IPS-15b (cell line): ENCODE measurements at regions not wholly inside any gene's neighbourhood (a gene's known extent, or its start where the extent isn't known, plus 50 kb on each side); places are given as distances from the start of the nearest gene placed in this dataset.

ENCODE experiments used
- H3K27me3 ChIP-seq: one replicate; pipeline ENCODE4 v1.6.1; 2013; ENCODE audit warnings: low read length; ENCODE audit not compliant: control insufficient read depth, insufficient read depth
- H3K36me3 ChIP-seq: one replicate; pipeline ENCODE4 v1.6.1; 2013; ENCODE audit warnings: low read length; ENCODE audit not compliant: control insufficient read depth, insufficient read depth
- H3K4me1 ChIP-seq: one replicate; pipeline ENCODE4 v1.6.1; 2013; ENCODE audit warnings: mild to moderate bottlenecking, low read length; ENCODE audit not compliant: control insufficient read depth, insufficient read depth
- H3K4me3 ChIP-seq: one replicate; pipeline ENCODE4 v1.5.1; 2013; ENCODE audit warnings: low read depth, low read length
- H3K9ac ChIP-seq: one replicate; pipeline ENCODE4 v1.6.1; 2013; ENCODE audit warnings: low read depth, mild to moderate bottlenecking, low read length
- H3K9me3 ChIP-seq: one replicate; pipeline ENCODE4 v1.6.1; 2013; ENCODE audit warnings: mild to moderate bottlenecking, low read length; ENCODE audit not compliant: control insufficient read depth, insufficient read depth

DNA sequence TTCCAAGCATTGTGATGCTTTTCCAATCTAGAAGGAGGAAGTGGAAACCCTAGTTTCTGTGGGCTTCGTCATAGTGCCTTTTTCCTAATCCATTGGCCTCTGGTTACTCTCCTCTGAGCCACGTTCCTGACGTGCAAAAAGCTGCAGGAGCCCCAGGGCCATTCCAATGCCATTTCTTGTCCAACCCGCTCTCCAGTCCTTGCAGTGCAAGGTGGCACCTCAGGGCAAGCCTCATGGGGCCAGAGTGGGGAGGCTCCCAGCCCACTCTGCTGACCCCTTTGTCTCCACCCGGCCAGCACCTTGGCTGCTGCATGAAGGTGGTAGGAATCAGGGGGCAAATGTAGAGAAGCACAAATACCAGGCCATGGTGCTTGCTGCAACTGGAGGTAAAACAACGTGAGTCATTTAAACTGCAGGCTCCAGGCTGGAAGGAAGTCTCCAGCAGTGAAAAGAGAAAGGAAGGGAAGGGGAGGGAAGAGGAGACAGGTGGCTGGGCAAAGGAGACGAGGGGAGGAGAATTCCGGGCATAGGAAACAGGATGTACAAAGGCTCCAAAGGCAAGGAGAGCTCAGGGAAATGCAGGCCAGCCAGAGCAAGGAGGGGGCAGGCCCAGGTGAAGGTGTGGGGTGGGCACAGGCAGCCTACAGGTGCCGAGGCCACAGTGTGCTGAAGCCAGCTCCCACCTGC, 168.2 kb upstream of the TNRC6C start:
- no peak overlapping the region for H3K9ac ChIP-seq
- no peaks in the 10 kb centered on the region for H3K9me3 ChIP-seq
- peaks cover 50% of the 10 kb centered on the region for H3K27me3 ChIP-seq
- no peak overlapping the region for H3K4me3 ChIP-seq
- no peaks in the 10 kb centered on the region for H3K36me3 ChIP-seq
- H3K4me1 ChIP-seq: peaks cover 15% of the 10 kb centered on the region

DNA sequence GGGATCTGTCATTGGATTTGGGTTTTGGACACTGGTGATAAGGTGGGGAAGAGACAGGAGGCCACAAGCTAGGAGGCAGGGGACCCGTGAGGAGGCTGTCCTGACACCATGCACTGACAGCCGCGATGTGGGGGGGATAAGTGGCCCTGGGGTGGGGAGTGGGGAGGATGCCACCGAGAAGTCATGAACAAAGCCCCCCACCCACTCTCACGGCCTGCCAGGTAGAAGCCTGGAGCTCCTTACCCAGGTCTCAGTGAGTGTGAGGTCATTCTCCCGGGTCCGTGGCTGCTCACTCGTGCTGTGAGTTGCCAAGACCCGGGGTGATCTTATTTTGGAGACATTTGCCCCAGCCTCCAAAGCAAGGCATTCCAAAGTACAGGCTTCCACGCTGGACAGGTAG, 165.9 kb upstream of the TNRC6C start:
- Histone ChIP-seq H3K27me3 (peaks cover 31% of the 10 kb centered on the region), H3K4me1 (peaks cover 1% of the 10 kb centered on the region)

DNA sequence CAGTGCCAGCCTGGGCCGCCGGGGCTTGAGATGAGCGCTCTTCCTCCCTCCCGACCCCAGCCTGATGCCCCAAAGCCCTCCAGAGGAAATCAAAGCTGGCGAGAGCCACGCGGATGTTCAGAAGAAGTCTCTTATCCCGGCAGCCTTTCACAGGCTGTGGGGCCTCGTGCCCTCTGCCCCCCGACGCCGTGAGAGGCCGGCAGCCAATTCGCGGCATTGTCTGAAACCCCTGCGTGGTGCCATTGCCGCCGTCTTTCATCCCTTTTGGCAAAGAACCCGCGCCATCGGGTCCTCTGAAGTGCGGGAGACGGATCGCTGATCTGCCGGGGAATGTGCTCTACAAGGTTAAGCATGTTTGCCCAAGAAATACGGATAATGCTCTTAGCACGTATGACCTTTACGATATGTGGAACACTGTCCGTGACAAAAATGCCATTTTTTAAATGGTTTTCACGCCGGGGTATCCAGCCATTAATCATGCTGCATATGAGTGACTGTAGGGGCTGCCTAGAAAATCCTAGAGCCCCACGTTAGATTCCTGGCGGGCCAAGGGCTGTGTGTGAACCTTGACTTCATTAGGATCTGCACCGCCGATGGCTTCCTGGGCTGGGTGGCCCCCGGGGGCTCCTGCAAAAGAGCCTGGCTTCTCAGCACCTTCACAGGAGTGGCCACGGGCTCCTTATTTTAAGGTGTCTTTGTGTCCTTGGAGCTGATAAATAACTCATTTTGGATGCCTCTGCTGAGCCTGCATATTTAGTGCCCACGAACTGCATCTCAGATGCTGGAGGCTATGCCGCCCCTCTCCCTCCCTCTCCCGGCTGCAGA, 165.1 kb upstream of the TNRC6C start:
- Histone ChIP-seq H3K4me3 (no peak overlapping the region), H3K9ac (no peak overlapping the region), H3K4me1 (no peaks in the 10 kb centered on the region), H3K27me3 (peaks cover 23% of the 10 kb centered on the region), H3K9me3 (no peaks in the 10 kb centered on the region), H3K36me3 (no peaks in the 10 kb centered on the region)

More for the DNA sequence above, 165.9 kb upstream of the TNRC6C start:
- Histone ChIP-seq H3K9me3 (no peaks in the 10 kb centered on the region), H3K4me3 (no peak overlapping the region), H3K36me3 (no peaks in the 10 kb centered on the region), H3K9ac (no peak overlapping the region)

DNA sequence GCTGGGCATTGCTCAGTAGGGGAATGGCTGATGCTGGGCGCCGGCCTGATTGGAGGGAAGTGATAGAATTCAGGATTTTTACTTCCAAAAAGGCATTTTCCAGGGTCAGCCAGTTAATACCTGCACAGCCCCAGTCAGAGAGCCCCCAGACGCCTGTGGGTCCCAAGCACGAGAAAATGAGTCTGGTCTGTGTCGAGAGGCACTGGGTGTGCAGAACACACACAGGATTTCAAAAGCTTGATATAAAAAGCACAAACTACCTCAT, 164.6 kb upstream of the TNRC6C start:
- H3K4me3 ChIP-seq: no peak overlapping the region
- H3K9ac ChIP-seq: no peak overlapping the region
- H3K9me3 ChIP-seq: no peaks in the 10 kb centered on the region
- H3K4me1 ChIP-seq: no peaks in the 10 kb centered on the region
- H3K27me3 ChIP-seq: peaks cover 18% of the 10 kb centered on the region
- H3K36me3 ChIP-seq: no peaks in the 10 kb centered on the region

DNA sequence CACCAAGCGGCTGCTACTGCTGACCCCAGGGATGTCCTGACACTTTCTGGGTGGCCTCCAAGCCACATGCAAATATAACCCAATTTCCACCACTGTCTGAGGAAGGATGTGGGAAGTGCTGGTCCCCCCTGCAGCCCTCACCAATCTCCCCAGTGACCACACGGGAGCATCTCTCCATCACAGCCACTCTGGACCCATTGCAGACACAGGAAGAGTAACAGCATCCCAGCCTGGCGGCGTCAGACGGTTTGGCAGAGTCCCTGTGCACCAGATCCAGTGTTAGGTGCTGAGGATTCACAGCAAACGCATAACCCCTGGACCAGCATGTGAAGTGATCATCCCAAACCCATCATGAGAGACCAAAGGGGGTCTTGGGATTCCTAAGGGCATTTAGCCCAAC, 163.7 kb upstream of the TNRC6C start:
- Histone ChIP-seq H3K4me1 (no peaks in the 10 kb centered on the region), H3K27me3 (peaks cover 11% of the 10 kb centered on the region), H3K9ac (no peak overlapping the region), H3K9me3 (no peaks in the 10 kb centered on the region), H3K4me3 (no peak overlapping the region), H3K36me3 (no peaks in the 10 kb centered on the region)

DNA sequence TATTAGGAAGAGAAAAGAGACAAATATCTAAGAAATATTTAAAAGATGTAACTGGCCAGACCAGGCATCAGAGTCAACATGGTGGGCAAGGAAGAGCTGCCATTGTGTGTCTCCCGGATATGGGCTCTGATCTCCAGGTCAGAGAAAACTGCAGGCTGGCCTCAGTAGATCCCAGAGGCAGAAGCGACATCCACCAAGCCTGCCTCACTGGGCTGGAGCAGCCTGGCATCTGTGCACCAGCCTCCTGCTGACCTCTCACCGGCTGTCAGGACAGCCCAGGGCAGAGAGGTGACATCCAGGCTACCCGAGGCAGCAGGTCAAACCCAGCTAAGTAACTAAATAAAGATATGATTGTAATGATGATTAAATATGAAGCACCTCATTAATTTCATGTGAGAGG, 162.8 kb upstream of the TNRC6C start:
- no peak overlapping the region for H3K4me3 ChIP-seq
- H3K4me1 ChIP-seq: no peaks in the 10 kb centered on the region
- no peaks in the 10 kb centered on the region for H3K36me3 ChIP-seq
- no peak overlapping the region for H3K9ac ChIP-seq
- H3K27me3 ChIP-seq: peaks cover 4% of the 10 kb centered on the region
- H3K9me3 ChIP-seq: no peaks in the 10 kb centered on the region

DNA sequence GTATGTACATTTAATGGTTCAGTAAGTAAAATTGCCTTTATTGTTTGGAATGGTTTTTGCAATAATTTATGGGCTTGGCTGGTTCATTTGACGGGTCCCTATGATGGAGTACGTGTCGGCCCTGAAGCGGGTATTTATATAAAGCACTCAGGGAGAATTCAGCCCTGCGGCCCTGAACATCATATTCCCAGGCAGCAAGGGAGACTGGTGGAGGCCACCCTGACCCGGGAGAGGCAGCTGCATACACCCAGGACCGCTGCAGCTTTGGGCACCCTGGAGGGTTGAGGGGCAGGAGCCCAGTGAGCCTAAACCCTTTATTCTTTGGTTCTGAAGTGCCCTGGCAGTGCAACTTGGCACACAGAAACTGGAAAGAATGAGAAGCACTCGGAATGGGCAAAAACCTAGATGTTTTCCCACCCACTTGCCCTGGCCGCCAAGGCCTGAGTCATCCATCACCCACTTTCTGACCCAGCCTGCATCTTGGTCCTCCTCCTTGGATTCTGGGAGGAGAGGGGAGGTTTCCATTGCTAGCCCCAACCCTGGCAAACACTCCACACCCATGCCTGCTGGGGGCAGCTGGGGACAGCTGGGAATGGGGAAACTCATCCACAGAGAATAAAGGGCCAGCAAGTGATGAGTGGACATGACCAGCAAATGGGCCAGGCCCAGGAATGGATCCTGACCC, 162.2 kb upstream of the TNRC6C start:
- H3K36me3 ChIP-seq: no peaks in the 10 kb centered on the region
- H3K27me3 ChIP-seq: peaks cover 4% of the 10 kb centered on the region
- no peaks in the 10 kb centered on the region for H3K9me3 ChIP-seq
- no peak overlapping the region for H3K4me3 ChIP-seq
- no peak overlapping the region for H3K9ac ChIP-seq
- no peaks in the 10 kb centered on the region for H3K4me1 ChIP-seq

DNA sequence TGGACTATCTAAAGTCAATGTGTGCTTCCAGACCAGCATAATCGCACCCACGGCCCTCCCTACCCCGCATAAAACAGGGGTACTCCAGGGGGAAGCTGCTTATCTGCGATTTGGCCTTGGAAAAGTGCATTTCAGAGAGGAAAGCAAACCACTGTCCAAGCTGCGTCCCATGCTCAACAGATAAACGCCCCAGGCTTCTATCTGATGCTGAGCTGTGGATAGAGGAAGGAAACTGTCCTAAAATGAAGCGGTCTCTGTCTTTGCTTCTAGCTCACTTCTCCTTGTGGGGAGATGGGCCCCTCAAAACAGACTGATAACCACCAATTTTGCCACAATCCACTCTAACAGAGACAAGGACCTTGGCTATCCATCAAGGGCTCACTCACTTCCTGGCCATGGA, 160.5 kb upstream of the TNRC6C start:
- H3K9me3 ChIP-seq: no peaks in the 10 kb centered on the region

DNA sequence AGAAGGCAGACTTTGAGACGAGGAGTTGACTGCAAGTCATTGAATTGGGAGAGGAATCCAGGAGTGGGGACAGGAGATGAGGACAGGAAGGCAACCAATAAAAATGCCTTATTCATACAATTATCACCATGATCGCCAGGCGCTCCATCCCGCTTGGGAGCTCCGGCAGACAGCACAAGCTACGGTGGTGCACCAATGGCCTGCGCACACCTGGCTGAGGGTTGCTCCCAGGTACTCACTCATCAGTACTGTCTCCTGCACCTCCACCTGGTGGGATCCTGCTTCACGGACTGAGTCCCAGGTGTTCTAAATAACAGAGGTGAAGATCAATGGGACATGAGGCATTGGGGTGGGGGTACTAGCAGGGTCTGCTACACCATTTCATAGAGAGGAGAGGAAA, 160.0 kb upstream of the TNRC6C start:
- Histone ChIP-seq H3K4me3 (no peak overlapping the region), H3K36me3 (no peaks in the 10 kb centered on the region), H3K4me1 (no peaks in the 10 kb centered on the region), H3K9ac (no peak overlapping the region), H3K9me3 (no peaks in the 10 kb centered on the region), H3K27me3 (peaks cover 14% of the 10 kb centered on the region)

More for the DNA sequence above, 160.5 kb upstream of the TNRC6C start:
- H3K9ac ChIP-seq: no peak overlapping the region
- no peak overlapping the region for H3K4me3 ChIP-seq
- no peaks in the 10 kb centered on the region for H3K36me3 ChIP-seq
- H3K4me1 ChIP-seq: no peaks in the 10 kb centered on the region
- peaks cover 11% of the 10 kb centered on the region for H3K27me3 ChIP-seq

DNA sequence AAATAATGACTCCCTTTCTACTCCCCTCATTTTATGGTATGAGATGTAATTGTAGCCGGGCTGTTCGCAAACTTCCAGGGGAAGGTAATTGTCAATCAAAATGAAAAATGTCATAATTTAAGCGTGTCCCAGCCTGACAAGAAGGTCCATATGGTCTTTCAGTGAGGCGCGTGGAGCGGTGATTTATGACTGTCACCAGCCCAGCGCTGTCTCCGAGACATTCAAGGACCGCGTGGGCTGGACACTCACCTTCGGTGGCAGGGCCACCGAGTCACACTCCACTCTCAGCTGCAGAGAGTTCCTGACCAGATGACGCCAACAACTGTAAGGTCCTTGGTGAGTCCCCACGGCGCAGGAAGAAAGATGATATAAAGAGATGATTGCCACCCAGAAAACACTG, 157.7 kb upstream of the TNRC6C start:
- Histone ChIP-seq H3K36me3 (no peaks in the 10 kb centered on the region), H3K9ac (no peak overlapping the region), H3K4me1 (no peaks in the 10 kb centered on the region), H3K9me3 (no peaks in the 10 kb centered on the region), H3K27me3 (peaks cover 14% of the 10 kb centered on the region), H3K4me3 (no peak overlapping the region)

DNA sequence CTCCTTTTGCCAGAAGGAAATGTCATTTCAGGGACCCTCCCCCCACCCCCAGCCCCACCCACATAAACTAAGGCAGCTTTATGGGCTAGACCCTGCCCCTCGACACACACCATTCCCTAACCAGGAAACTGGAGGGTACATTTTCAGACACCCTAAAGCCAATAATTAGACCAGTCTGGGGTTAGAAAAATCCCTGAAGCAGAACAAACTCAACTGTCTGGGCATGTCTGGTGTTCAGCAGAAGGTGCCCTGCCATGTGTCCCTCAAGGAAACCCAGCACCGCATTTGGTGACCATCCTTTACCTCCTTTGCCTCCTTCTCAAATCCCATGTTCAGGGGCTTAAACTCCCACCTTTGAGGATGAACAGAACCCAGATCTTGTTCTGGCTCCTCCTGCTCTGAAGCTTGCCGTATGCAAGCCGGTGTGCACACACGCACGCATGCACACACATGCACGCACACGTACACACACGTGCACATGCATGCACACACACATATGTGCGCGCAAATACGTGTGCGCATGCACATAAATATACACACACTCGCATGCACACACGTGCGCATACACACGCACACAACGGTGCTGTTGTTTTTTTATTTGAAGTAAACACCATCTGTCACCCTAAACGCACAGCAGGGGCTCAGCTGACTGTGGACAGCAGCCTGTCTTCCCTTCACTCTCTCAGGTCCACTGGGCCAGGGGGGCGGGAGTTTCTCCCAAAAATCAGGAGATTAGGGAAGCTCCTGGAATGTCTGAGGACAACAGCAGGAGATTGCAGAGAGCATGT, 156.8 kb upstream of the TNRC6C start:
- Histone ChIP-seq H3K9me3 (no peaks in the 10 kb centered on the region), H3K36me3 (no peaks in the 10 kb centered on the region), H3K9ac (no peak overlapping the region), H3K4me3 (no peak overlapping the region), H3K4me1 (no peaks in the 10 kb centered on the region), H3K27me3 (peaks cover 14% of the 10 kb centered on the region)
